ENCODE measurements at regions not wholly inside any gene's neighbourhood (a gene's known extent, or its start where the extent isn't known, plus 50 kb on each side); places are given as distances from the start of the nearest gene placed in this dataset.

DNA sequence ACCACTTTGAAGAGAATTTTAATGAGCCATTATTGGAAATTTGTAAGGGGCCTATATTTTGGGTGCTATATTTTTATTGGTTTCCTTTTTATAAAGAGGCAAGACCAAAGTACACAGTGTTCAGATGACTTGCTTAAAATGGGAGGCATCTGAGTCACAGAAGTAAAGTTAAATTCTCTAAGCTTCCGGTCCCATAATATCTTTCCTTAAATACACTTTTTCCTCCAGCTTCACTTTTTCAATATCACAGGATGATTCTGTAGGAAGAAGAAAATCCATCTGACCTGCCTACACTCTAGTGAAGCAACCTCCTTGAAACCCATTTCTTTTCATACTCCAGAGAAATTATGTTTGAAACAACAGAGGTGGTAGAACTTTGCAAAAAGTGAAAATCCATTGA is 274.0 kb downstream of the PIK3R1 start:
- DNase-seq (ENCODE audit: low read depth): no peak
- H3K4me3 ChIP-seq (ENCODE audit: control insufficient read depth, low read depth, low read length): no peak overlapping the region
- TF ChIP-seq, protein P1, sequence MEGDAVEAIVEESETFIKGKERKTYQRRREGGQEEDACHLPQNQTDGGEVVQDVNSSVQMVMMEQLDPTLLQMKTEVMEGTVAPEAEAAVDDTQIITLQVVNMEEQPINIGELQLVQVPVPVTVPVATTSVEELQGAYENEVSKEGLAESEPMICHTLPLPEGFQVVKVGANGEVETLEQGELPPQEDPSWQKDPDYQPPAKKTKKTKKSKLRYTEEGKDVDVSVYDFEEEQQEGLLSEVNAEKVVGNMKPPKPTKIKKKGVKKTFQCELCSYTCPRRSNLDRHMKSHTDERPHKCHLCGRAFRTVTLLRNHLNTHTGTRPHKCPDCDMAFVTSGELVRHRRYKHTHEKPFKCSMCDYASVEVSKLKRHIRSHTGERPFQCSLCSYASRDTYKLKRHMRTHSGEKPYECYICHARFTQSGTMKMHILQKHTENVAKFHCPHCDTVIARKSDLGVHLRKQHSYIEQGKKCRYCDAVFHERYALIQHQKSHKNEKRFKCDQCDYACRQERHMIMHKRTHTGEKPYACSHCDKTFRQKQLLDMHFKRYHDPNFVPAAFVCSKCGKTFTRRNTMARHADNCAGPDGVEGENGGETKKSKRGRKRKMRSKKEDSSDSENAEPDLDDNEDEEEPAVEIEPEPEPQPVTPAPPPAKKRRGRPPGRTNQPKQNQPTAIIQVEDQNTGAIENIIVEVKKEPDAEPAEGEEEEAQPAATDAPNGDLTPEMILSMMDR (conservative IDR thresholded peaks at IDR 0.05; ENCODE audit: control insufficient read depth, insufficient read depth, low read depth, low read length): no peak

DNA sequence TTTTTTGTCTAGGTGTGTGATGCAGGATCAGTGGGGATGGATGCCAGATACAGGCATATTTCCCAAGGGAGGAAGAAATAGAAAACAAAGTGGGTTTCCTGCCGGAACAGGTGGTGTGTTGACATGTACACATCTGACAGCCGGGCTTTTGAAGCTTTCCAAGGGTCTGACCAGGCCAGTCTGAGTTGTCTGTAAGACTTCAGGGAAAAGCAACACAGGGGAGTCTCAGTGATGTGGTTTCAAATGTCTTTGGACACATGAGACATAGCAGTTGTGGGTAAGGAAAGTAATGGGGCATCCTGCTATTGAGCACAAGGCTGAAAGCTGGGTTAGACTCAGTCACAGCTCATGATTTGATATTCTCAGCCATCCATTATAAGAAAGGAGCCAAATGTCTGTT is 274.9 kb downstream of the PIK3R1 start:
- no peak for DNase-seq (ENCODE audit: low read depth)
- TF ChIP-seq, protein P1 (conservative IDR thresholded peaks at IDR 0.05; ENCODE audit: control insufficient read depth, insufficient read depth, low read depth, low read length): no peak
- no peak overlapping the region for H3K4me3 ChIP-seq (ENCODE audit: control insufficient read depth, low read depth, low read length)

DNA sequence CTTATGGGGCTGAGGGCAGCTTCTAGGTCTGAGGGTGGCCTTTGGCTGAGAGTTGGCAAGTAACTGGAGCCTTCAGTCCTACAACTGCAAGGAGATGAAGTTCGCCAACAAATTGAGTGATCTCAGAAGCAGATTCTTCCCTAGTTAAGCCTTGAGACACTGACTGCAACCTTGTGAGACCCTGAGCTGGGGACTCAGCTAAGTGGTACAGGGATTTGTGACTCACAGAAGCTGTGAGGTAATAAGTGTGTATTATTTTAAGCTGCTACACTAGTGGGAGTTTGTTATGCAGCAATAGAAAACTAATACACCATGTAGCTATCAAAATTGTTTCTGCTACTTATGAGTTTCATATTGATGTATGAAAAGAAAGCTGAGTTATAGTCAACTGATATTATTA is 279.2 kb downstream of the PIK3R1 start:
- H3K4me3 ChIP-seq (ENCODE audit: control insufficient read depth, low read depth, low read length): no peak overlapping the region
- TF ChIP-seq, protein P1 (conservative IDR thresholded peaks at IDR 0.05; ENCODE audit: control insufficient read depth, insufficient read depth, low read depth, low read length): no peak
- peak; percentile 18 for DNase-seq (ENCODE audit: low read depth)

DNA sequence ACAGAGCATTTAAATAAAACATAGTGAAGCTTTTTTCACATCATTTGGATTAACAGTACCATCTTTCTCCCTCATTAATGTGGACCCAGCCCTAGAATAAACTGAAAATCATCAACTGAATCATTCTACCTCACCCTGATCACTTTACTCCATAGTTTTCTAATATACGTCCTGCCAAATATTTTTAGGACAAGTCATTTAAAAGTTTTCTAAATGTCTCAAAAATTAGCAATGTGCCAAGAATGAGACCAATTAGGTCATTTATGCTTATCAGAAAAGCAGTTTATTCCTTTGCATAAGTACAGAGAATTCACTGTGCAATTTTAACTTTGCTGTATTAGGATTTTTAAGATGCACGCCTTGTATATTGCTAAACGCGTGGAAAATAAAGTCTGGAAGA is 284.4 kb downstream of the PIK3R1 start:
- no peak overlapping the region for H3K4me3 ChIP-seq (ENCODE audit: control insufficient read depth, low read depth, low read length)
- TF ChIP-seq, protein P1 (conservative IDR thresholded peaks at IDR 0.05; ENCODE audit: control insufficient read depth, insufficient read depth, low read depth, low read length): no peak
- DNase-seq (ENCODE audit: low read depth): peak; percentile 81

DNA sequence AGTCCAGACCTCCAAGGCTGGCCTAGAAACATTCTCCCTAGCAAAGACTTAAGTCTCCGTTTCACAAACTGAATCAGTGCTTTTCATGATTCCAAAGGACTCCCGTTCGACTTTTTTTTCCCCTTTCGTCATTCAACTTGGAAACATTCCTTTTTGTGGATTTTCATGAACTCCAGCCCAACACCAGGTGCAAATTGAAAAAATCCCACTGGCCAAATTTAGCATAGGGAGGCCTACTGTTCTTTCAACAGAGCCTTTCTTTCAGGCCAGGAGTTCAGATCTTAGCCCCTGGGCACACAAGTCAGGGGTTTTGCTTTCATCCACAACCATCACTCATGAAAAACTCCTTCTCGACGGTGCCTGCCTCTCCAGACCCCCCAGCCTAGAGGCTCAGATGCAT is 285.3 kb downstream of the PIK3R1 start:
- no peak overlapping the region for H3K4me3 ChIP-seq (ENCODE audit: control insufficient read depth, low read depth, low read length)
- DNase-seq (ENCODE audit: low read depth): no peak
- TF ChIP-seq, protein P1 (conservative IDR thresholded peaks at IDR 0.05; ENCODE audit: control insufficient read depth, insufficient read depth, low read depth, low read length): no peak

DNA sequence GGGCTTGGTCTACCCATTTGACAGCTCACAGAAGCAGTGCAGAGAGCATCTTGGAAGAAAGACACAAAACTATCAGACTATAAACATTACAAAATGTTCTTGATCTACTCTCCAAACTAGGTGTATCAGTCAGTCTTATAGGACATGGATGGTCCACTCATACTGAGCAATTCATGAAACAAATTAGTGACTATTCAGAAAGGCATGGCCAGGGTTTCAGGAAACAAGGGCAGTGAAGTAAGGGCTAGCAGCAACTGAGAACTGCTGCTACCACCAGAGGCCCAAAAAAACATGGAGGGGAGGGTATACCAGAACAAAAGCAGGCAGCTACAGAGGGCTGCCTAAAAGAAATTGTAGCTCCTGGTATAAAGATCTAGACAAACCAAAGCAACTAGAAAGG is 287.0 kb downstream of the PIK3R1 start:
- TF ChIP-seq, protein P1 (conservative IDR thresholded peaks at IDR 0.05; ENCODE audit: control insufficient read depth, insufficient read depth, low read depth, low read length): no peak
- H3K4me3 ChIP-seq (ENCODE audit: control insufficient read depth, low read depth, low read length): no peak overlapping the region
- peak; percentile 26 for DNase-seq (ENCODE audit: low read depth)

DNA sequence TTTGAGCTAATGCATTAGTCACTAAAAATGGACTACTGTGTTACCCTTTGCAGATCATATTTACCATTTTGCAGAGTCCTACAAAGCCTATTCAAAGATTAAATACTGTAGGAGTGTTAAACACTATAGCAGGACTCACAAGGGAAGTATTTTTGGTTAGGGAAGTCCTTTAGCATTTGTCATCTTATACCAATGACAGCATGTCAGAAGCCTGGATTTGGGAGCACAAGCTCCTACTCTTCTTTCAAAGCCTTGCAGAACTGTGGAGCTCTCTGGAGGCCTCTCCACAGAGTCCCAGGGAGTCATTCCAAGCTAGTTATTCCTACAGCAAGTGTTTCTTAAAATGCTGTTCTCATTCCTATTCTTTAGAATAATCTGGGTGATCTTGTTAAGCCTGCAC is 288.8 kb downstream of the PIK3R1 start:
- TF ChIP-seq, protein P1 (conservative IDR thresholded peaks at IDR 0.05; ENCODE audit: control insufficient read depth, insufficient read depth, low read depth, low read length): no peak
- no peak for DNase-seq (ENCODE audit: low read depth)
- H3K4me3 ChIP-seq (ENCODE audit: control insufficient read depth, low read depth, low read length): no peak overlapping the region
